Smooth muscle cell (in vitro differentiated cells): ENCODE measurements at regions not wholly inside any gene's neighbourhood (a gene's known extent, or its start where the extent isn't known, plus 50 kb on each side); places are given as distances from the start of the nearest gene placed in this dataset.

Experiments
- DNase-seq: peaks from one replicate; lab custom pipeline; 2025; ENCODE audit not compliant: unreplicated experiment; lab: John Stamatoyannopoulos, UW
- H2AFZ ChIP-seq: fragments of 200-600 bp; sonication (generic); 2 replicates; pipeline ENCODE4 v1.6.0; 2016; ENCODE audit warnings: antibody characterized with exemption, low read depth, mild to moderate bottlenecking
- H3F3A ChIP-seq: fragments of 200-600 bp; sonication (generic); 2 replicates; pipeline ENCODE4 v1.6.0; 2017; ENCODE audit warnings: antibody characterized with exemption, low read depth
- H3K27ac ChIP-seq: fragments of 200-600 bp; sonication (generic); 2 replicates; pipeline ENCODE4 v1.5.1; 2016; ENCODE audit warnings: low read depth, mild to moderate bottlenecking
- H3K27me3 ChIP-seq: fragments of 200-600 bp; sonication (generic); 2 replicates; pipeline ENCODE4 v1.6.1; 2016; ENCODE audit warnings: low read depth, mild to moderate bottlenecking
- H3K36me3 ChIP-seq: fragments of 200-600 bp; sonication (generic); 2 replicates; pipeline ENCODE4 v1.5.1; 2016; ENCODE audit warnings: low read depth
- H3K4me1 ChIP-seq: fragments of 200-600 bp; sonication (generic); 2 replicates; pipeline ENCODE4 v1.5.1; 2016; ENCODE audit warnings: low read depth
- H3K4me2 ChIP-seq: fragments of 200-600 bp; sonication (generic); 2 replicates; pipeline ENCODE4 v1.6.0; 2016; ENCODE audit warnings: mild to moderate bottlenecking
- H3K4me3 ChIP-seq: fragments of 200-600 bp; sonication (generic); 2 replicates; pipeline ENCODE4 v1.5.1; 2016; ENCODE audit warnings: mild to moderate bottlenecking
- H3K79me2 ChIP-seq: fragments of 200-600 bp; sonication (generic); 2 replicates; pipeline ENCODE4 v1.6.0; 2016; ENCODE audit warnings: low read depth, mild to moderate bottlenecking
- H3K9ac ChIP-seq: fragments of 200-600 bp; sonication (generic); 2 replicates; pipeline ENCODE4 v1.6.0; 2016; ENCODE audit warnings: low read depth
- H3K9me3 ChIP-seq: fragments of 200-600 bp; sonication (generic); replicated peaks from 2 replicates; pipeline ENCODE4 v1.5.1; 2016; ENCODE audit warnings: low read depth
- H4K20me1 ChIP-seq: fragments of 200-600 bp; sonication (generic); 2 replicates; pipeline ENCODE4 v1.6.0; 2016; ENCODE audit warnings: low read depth
- CTCF ChIP-seq: fragments of 200-600 bp; sonication (generic); IDR thresholded peaks from 2 replicates; pipeline ENCODE4 v1.5.1; 2017; ENCODE audit warnings: borderline replicate concordance, mild to moderate bottlenecking, antibody characterized with exemption; ENCODE audit not compliant: insufficient read depth, poor library complexity, severe bottlenecking
- WGBS: methylation state at CpG from one replicate; pipeline ENCODE4 v1.1.7; 2016; ENCODE audit warnings: low lambda C conversion rate; 5-methylcytosine and 5-hydroxymethylcytosine counted together

GRCh38 chr5:74418261-74418660 lies 222.3 kb downstream of the ENC1 start:
- no peaks in the 10 kb centered on the region for H3K9me3 ChIP-seq
- H2AFZ ChIP-seq = no peak overlapping the region
- no peak overlapping the region for H3K27ac ChIP-seq
- no peak for DNase-seq
- H3K79me2 ChIP-seq = no peaks in the 10 kb centered on the region
- no peak overlapping the region for H3K4me3 ChIP-seq
- H4K20me1 ChIP-seq = no peaks in the 10 kb centered on the region
- H3K27me3 ChIP-seq = no peaks in the 10 kb centered on the region
- H3K4me2 ChIP-seq = peak overlapping the region; percentile 29
- no peak overlapping the region for H3K9ac ChIP-seq
- peaks cover 49% of the 10 kb centered on the region for H3F3A ChIP-seq
- H3K36me3 ChIP-seq = no peaks in the 10 kb centered on the region
- no peak for TF ChIP-seq CTCF
- peaks cover 25% of the 10 kb centered on the region for H3K4me1 ChIP-seq
- WGBS = 11% methylated on average over 1 of the region's 1 CpG

GRCh38 chr5:74415695-74416102 lies 224.8 kb downstream of the ENC1 start:
- no peak for DNase-seq
- Histone ChIP-seq H3K36me3 (no peaks in the 10 kb centered on the region), H3K4me2 (peak overlapping the region; percentile 78), H3K9ac (no peak overlapping the region), H3K4me1 (peaks cover 47% of the 10 kb centered on the region), H3K79me2 (no peaks in the 10 kb centered on the region), H3K27ac (peak overlapping the region; percentile 51), H3K9me3 (no peaks in the 10 kb centered on the region), H3K4me3 (peak overlapping the region; percentile 21), H4K20me1 (no peaks in the 10 kb centered on the region), H3F3A (peaks cover 49% of the 10 kb centered on the region), H2AFZ (peak overlapping the region; percentile 66), H3K27me3 (no peaks in the 10 kb centered on the region)
- 3% methylated on average over 7 of the region's 7 CpGs for WGBS
- no peak for TF ChIP-seq CTCF

- Histone ChIP-seq H2AFZ (no peak overlapping the region), H3K4me3 (no peak overlapping the region), H3K36me3 (no peaks in the 10 kb centered on the region), H3K79me2 (no peaks in the 10 kb centered on the region), H3K27me3 (no peaks in the 10 kb centered on the region), H3K9me3 (no peaks in the 10 kb centered on the region), H4K20me1 (no peaks in the 10 kb centered on the region), H3K9ac (no peak overlapping the region), H3F3A (peaks cover 38% of the 10 kb centered on the region), H3K4me1 (peaks cover 38% of the 10 kb centered on the region), H3K27ac (no peak overlapping the region), H3K4me2 (no peak overlapping the region)
- 67% methylated on average over 2 of the region's 2 CpGs for WGBS
- no peak for TF ChIP-seq CTCF
- no peak for DNase-seq
Observed at GRCh38 chr5:74414228-74414627, 226.3 kb downstream of the ENC1 start.

GRCh38 chr5:74413403-74414048 lies 227.0 kb downstream of the ENC1 start:
- H3K4me1 ChIP-seq = peaks cover 37% of the 10 kb centered on the region
- peaks cover 36% of the 10 kb centered on the region for H3F3A ChIP-seq
- no peak overlapping the region for H2AFZ ChIP-seq
- no peak overlapping the region for H3K4me2 ChIP-seq
- 98% methylated on average over 3 of the region's 3 CpGs for WGBS
- H3K9me3 ChIP-seq = no peaks in the 10 kb centered on the region
- no peaks in the 10 kb centered on the region for H3K79me2 ChIP-seq
- H3K4me3 ChIP-seq = no peak overlapping the region
- H3K27ac ChIP-seq = no peak overlapping the region
- DNase-seq = no peak
- H3K27me3 ChIP-seq = no peaks in the 10 kb centered on the region
- H4K20me1 ChIP-seq = no peaks in the 10 kb centered on the region
- TF ChIP-seq CTCF = no peak
- H3K9ac ChIP-seq = no peak overlapping the region
- H3K36me3 ChIP-seq = no peaks in the 10 kb centered on the region
